NCI-H128 (cell line): ENCODE measurements at regions not wholly inside any gene's neighbourhood (a gene's known extent, or its start where the extent isn't known, plus 50 kb on each side); places are given as distances from the start of the nearest gene placed in this dataset.

Experiments
- DNase-seq: peaks from one replicate; lab custom pipeline; 2025; ENCODE audit not compliant: unreplicated experiment; lab: John Stamatoyannopoulos, UW

DNA sequence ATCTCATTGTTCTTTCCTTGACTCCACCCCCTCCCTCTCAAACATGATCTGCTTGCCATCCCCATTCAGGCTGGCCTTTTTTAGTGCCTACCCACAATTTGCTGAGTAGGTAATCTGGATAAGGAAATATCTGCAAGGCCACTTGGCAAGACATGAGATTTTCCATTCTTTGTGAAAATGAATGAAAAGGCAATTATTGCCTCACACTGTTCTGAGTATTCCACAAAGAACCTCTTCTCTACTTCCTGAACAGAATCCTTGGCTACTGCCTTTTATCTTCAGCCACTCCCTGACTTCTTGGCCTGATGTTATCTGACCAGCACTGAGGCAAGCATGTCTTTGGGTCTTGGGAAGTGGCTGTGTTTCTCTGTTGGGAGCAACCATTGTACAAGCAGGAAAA lies 263.2 kb upstream of the ATP2B1 start:
- no peak for DNase-seq

- no peak for DNase-seq
Observed at GRCh38 chr12:89970722-89971121, 262.1 kb upstream of the ATP2B1 start.

DNA sequence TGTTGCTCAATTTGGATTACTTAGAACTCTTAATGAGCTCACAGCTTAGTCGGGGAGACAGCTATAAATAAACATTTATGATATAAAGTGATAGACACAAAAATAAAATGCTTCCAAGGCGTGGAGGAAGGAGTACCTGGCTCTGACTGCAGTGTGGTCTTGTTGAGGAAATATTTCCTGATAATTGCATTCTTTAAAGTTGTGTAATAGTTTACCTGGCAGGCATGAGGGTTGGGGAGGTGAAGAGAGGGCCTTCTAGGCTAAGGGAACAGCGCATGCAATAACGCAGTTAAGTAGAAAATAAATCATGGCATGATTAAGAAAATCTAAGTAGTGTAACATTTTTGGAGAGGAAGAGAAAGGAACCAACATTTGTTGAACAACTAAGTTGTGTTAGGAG lies 260.5 kb upstream of the ATP2B1 start:
- DNase-seq = no peak

DNA sequence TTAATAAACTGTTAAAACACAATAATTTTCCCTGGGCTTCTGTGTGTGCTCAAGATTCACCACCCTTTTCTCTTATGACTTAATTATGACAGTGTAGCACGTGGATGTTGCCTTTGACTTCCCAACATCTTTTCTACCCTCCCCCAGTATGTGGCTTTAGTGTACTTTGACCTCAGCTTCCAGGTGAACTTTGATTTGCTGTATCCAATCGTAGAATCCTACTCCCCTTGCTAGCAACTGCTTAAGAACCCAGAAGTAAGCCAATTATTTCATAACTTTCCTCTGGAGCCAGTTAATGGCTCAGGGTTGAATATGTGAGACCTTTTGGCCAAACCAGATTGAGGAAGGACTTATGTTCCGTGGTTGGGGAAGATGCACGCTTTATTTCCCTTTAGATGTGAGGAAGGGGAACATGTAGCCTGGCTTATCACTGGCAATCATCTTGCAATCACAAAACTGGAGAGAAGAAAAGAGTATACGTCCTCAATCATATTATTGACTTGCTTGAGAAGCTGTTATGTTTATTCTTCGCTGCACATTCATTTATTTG lies 259.6 kb upstream of the ATP2B1 start:
- no peak for DNase-seq

DNA sequence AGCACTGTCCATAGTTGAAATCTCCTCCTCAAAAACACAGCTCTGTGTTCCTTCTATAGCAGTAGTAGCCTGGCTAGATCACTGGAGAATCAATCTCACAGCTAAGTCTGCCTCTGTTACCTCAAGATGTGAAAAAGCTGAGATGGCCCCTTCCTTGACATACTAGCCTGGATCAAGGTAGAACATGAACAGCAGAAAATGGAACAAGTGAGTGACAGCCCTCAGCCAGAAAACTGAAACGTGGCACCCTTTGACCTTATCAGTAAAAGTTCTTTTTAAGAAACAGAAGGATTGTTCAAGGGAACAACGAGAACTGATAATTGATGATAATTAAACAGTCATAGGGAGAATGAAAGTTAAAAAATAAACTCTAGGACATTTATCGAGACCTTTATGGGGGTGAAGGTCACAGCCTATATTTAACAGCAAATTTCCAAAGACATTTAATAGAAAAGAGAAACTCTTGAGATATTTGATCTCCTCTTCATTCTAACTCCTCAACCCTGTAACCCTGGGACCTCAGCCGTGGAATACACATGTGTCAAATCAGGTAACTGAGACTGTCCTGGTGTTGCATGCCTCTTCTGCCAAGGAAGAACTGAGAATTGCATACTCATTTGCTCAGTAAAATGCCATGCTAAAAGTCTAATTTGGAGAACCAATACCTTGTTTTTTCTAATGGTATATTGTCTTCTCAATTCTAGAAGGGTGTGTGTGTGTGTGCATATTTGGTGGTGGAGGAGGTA lies 258.0 kb upstream of the ATP2B1 start:
- DNase-seq = no peak

DNA sequence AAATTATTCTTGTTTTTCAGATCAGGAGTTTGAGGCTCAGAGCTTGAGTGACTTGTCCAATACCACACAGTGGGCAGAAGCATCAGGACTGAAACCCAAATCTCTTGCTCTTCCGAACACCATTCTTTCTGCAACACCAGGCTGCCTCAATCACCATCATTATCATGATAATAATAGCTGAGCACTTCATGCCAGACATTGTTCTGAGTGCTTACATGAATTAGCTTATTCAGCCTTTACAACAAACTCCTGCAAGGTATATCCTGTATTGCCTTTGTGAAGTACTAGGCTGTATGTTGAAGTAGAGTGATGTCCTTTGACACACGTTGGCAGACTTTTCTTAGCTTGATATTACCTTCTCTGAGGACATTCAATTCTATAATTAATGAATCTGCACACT lies 257.4 kb upstream of the ATP2B1 start:
- DNase-seq = no peak

DNA sequence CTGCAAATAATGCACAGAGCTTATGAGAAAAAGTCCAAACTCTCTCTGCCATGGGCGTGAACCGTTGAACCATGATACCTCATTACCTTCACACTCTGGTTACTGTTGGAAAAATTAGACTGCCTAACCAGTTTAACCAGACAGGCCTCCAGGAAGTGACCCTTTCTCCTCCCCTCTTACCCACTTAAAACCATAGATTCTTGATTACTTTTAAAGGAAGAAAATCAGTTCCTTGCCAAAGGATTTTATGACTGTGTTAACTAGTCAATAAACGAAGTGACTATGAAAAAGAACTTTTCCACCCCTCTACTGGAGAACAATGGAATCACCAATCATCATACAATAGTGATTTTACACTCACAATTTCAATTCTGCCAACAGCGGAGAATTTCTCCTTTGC lies 254.0 kb upstream of the ATP2B1 start:
- no peak for DNase-seq

DNA sequence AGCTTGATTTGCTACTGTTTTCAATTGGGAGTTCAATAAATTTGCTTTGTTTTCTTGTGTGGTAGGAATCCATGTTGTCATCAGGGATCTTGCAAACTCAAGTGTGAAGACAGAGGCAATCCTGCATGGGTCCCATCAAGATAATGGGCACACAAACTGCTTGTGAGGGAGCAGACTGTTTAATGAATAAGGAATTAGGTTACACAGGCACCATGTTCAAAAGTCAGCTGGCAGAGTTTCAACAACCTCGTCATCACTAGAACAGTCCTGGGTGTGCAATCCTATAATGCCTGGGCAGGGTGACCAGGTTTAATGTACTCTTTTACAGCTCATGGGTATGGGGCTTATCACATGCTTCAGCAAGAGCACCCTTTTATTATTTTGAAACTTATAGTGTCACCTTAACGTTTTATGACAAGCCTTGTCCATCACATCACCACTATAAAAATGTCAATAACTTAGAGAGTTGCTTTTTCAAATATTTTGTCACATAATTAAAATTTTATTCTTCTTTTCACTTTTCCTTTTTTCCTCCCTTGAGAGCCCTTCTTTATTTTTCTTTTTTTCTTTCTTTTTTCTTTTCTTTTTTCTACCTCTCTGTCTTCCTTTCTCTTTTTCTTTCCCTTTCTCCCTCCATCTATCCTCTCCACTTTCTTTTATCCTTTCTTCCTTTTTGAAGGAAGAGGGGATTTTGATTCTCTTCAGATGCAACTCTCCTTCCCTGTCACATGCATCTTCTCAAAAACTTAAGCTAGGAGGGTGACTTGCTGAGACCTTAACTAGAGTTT lies 252.2 kb upstream of the ATP2B1 start:
- DNase-seq = no peak

GRCh38 chr12:89960011-89960507 lies 251.4 kb upstream of the ATP2B1 start:
- no peak for DNase-seq

DNA sequence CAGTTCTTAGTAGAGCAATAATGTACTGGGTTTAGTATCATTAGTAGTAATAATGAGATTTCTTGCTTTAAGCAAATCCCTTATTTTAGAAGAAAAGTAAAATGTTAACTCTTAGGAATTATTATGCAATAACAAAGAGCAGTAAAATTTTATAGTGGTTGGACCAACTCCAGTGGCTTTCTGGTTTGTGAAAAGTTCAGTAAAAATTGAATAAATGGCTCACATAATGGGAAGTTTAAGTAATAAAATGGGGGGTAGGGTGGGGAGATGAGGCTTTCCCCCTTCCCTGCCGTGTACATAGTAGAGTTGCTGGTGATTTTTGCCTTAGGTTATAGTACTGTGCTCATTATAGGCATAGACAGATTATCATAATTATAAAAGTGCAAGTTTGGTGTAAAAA lies 250.5 kb upstream of the ATP2B1 start:
- DNase-seq = no peak

DNA sequence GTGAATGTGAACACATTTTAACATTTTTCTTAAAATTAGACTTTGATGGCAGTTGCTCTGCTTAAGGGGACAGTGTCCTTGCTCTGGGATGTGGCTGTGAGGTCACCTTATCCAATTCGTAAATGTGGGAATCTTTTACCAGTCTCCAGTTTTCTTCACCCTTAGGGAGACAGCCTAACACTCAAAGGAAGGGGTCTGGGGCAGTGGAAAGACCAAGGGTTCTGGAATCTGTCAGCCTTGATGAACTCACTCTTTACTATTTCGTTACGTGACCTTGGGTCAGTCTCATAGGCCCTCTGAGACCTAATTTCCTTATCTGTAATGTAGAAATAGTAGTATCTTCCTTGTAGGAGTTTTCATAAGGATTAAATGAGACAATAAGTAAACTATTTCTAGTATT lies 245.6 kb upstream of the ATP2B1 start:
- DNase-seq = no peak

GRCh38 chr12:89951694-89952060 lies 243.0 kb upstream of the ATP2B1 start:
- DNase-seq = no peak

GRCh38 chr12:89951050-89951693 lies 242.5 kb upstream of the ATP2B1 start:
- DNase-seq = no peak

DNA sequence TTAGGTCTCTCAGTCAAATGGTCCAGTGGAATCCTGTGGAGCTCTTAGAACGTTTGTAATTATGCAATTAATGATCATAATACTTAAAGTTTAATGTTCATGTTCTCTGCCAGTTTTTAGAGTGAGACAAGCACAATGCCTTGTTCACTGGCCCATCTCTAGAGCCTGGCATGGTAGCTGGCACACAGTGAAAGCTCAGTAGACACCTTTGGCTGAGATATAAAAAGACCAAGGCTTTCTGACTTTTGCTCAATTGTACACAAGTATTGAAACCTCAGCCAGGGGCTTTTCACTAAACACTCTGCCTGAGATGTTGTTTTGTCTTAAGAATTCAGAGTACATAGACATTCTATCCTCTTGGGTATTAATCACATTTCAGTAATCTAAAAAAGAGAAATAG lies 241.8 kb upstream of the ATP2B1 start:
- no peak for DNase-seq

DNA sequence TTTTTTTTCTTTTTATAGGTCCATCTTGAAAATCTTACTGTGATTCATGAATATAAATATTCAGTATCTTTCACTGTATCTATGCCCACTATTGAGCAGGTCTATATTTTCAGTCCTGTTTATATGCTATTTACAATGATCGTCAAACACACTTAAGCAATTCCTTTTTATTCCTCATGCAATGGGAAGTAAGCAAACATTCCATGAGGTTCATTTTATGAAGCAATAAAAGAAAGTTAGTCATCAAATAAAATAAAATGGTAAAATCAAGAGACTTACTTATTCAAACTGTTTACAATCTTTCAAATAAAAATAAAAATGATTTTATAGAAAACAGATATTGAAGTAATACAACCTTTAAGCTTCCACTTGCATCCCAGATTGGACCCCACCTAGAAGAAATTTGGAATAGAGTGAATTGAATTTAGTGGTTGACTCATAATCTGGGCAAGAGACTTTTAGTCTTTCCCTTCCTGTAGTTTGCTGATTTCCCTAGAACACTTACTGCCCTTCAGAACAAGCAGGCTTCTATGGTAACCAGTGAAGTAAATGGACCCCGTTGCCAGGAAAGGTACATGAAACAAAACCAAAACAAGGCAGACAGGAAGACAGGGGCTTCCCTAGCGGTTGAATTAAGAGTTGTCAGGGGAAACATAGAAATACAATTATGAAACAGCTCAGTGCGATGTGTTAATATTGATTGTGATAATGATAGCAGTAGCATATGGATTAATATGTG lies 241.0 kb upstream of the ATP2B1 start:
- DNase-seq = no peak

GRCh38 chr12:89948271-89949175 lies 239.9 kb upstream of the ATP2B1 start:
- no peak for DNase-seq

DNA sequence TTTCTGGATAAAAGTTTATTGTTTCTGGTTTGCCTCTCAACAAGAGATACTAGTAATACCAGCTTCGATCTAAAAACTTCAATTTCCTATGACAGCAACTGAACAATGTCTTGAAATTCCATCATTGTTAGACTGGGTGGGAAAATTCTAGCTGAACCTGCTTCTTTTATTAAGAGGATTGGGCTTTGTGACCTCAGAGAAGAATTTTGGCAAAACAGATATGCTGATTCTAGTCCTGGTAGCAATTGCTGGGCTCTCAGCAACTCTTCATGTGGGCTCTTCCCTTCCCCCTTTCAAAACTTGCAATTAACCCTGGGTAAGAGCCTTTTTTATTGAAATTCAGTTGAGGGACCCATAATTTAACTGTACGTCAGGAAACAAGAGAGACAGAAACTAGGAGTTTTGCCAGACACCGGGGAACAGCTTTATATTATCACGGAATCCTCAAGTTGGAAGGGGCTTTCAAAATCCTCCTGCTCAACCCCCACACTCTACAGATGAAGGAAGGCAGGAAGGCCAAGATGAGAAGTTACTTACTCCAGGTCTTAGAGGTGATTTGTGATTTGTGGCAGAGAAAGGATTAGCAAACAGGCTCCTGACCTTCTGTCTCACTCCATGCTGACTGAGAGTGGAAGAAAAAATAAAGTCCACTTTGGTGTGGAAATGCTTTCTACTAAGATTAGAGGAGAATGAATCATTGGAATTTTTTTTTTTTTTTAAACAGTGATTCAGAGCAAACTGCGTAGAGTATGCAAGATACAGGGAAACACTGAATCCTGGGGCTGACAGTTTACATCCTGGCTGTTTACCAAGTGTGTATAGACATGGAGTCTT lies 239.0 kb upstream of the ATP2B1 start:
- no peak for DNase-seq

- DNase-seq = no peak
Observed at GRCh38 chr12:89946518-89947135, 238.0 kb upstream of the ATP2B1 start.

DNA sequence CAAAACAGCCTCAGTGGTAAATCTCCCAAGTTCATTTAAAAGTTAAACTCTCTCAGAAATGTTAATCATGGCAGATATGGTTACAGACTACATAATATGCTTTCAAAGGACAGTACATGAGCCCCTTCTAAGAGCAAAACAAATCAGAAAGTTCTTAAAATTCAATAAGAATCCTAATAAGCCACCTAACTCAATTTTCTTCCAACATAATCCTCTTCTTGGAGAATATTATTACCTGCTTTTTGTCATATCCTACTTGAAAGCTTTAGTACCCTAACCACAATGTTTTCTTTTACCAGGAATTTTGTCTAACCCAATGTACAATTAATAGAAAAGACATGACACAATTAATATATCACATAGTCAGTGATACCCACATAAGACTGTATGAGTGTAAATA lies 236.5 kb upstream of the ATP2B1 start:
- no peak for DNase-seq
